GM19351 (cell line): ENCODE measurements at regions not wholly inside any gene's neighbourhood (a gene's known extent, or its start where the extent isn't known, plus 50 kb on each side); places are given as distances from the start of the nearest gene placed in this dataset.
"Not testable (repeated sequence)": the region's sequence is repeated elsewhere in the genome, so short reads cannot be mapped to it uniquely, and the experiment has no call there.

ENCODE experiments used
- ATAC-seq: cut with Tn5 transposase; IDR thresholded peaks from one replicate; pipeline ENCODE4 v1.9.1; 2021; ENCODE audit warnings: mild to moderate bottlenecking, moderate library complexity; ENCODE audit not compliant: unreplicated experiment

DNA sequence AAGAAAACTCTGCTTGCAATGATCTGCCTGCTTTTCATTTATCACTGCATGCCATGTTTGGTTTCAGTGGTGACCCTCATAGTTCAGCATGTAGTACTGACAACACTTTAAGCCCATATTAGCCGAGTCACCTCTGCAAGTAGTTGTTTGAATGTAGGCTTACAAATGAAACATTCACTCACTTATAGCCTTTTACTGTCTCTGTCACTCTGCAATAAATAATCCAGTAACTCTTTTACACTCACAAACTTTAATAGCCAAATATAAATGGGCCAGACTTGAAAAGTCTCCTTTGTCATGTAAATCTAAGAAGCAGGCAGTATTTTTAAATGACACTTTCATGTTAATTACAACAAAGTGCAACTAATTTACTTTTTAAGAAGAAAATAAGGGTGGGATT lies 1460.0 kb upstream of the ADGRB3 start:
- no peak for ATAC-seq

DNA sequence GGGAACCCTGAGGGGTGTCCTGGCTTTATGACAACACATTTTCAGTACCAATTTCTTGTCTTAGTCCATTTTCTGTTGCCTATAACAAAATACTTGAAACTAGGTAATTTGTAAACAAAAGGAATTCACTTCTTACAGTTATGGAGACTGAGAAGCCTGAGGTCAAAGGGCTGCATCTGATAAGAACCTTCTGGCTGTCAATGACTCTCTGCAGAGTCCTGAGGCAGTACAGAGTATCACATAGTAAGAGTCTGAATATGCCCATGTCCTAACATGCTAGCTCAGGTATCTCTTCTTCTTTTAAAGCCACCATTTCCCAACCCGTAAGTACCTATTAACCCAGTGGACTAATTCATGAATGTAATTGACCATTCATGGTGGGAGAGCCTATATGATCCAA lies 1458.6 kb upstream of the EYS start:
- ATAC-seq: no peak

GRCh38 chr6:67160820-67161219 lies 1453.8 kb upstream of the EYS start:
- ATAC-seq: no peak

DNA sequence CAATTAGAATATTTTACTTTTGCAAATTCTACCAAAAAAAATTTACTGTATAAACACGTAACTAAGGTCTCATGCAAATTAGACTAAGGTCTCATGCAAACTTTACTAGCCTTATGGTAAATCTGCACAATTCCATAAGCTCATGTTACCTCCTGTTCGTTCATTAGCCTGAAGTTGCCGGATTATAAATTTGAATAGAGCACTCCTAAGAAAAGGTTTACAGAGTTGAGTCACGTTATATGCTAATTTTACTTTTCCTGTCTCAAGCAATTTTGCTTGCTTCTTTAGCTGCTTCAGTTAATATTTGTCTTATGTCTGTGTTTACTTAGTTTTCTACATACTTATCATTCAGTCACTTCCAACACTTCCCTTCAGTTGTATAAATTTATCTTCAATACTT lies 1434.0 kb upstream of the EYS start:
- ATAC-seq: no peak

DNA sequence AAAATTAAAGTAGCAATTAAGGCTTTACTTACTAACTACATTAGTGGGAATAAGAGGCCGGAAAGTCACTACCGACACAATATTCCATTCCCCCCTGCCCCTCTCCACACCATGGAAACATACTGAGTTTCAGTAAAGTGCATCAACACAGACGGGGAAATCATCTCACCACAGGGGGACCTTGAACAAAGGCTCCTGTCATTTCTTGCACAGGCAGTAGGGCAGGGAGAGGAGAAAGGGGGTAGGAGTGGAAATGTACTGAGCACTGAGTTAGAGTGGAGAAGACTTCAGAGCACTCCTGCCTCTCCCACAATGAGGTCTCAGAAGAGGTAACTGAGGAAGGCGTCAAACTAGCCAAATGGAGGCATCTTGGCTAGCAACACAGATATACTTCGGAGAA lies 1426.9 kb upstream of the EYS start:
- ATAC-seq: no peak

DNA sequence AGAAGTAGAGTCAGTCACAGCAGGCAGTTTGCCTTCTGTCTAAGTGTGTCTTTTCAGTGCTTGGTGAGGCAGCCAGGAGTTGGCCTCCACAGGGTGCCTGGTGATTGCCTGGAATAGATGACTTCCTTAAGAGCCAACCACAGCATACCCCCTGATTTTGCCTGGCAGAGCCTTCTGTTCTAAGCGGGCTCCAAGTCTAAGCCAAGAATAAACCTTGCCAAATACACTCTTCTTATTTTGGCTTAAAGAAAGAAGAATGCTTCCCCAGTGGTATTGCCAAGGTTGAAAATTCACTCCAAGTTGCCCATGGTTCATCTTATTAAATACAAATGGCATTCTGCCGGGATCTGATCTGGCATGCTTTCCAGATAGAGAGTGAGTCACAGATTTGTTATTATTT lies 1424.8 kb upstream of the EYS start:
- no peak for ATAC-seq

- no peak for ATAC-seq
These were observed 1422.8 kb upstream of the EYS start for GRCh38 chr6:67129780-67130179.

DNA sequence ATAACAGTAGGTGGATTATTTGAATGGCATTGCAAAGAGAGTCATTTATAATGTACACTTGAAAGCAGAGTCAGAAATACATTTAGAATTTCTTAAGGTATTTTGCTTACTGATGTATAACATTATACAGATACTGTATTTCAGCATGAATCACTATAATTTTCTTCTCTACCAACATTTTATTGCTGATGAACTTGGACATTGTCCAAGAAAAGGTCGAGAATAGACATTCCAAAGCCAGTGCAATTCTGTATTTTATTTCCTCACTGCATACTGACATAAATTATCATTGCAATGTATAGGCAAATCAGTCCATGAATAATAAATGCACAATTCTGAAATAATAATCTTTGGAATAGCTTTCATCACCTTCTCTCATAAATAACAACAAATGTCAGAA lies 1420.0 kb upstream of the EYS start:
- no peak for ATAC-seq

DNA sequence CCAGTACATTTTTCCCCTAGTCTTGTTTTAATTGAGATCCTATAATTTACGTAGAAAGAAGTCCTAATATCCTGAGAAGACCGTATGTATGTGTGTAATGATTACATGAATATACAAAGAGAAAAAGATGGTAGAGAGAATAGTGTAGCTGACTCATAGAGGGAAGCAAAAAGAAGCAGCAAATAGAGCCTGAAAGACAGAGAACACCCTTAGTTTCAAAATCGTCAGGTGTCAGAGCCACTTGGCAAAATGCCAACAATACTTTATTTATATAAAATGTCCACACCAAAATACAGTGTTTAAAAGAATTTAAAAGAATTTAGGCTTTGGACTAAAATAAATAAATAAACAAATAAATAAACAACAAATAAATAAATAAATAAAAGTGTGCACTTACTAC lies 1414.1 kb upstream of the EYS start:
- ATAC-seq: no peak

- ATAC-seq: no peak
These were observed 1405.1 kb upstream of the EYS start for GRCh38 chr6:67112120-67112519.

DNA sequence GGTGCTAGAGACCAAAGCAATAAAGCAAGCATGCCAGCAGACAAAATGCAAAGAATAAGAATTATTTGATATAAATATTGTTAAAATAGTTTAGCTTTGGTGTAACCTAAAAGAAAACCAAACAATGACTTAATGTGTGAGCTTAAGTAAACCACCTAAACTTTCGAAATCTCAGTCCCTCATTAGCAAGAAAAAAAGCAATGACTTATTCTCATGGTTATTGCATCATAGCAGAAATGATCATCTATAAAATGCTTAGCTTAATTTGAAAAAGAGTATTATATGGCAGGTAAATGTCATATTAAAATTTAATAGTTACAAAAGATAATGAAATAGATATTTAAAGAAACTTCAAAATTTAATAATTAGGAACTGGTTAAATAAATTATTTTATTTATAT lies 1395.7 kb upstream of the EYS start:
- ATAC-seq: no peak

- ATAC-seq: not testable (repeated sequence)
These were observed 1388.7 kb upstream of the EYS start for GRCh38 chr6:67095618-67096226.

DNA sequence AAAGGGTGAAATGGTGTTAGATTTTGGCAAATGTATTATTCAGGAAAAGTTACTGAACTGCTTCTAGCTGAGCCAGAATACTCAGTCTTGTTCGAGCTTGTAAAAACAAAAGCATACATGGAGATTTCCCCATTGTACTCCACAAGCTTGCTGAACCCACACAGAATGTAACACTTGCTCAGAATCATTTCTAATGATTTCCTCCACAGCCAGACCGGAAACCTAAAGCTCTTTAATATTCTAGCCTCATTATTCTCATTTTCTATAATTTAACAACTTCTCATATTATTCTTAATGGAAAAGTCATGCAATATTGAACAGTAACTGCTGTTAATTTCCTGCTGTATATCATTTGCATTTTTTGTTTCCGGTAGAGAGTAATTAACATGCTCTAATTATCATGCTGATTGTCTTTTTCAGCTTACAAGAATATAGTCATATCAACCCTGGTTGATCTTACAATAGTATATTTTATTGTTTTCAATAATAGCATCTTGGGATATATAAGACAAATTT lies 1387.5 kb upstream of the EYS start:
- no peak for ATAC-seq

- ATAC-seq: no peak
These were observed 1366.9 kb upstream of the EYS start for GRCh38 chr6:67073938-67074337.

DNA sequence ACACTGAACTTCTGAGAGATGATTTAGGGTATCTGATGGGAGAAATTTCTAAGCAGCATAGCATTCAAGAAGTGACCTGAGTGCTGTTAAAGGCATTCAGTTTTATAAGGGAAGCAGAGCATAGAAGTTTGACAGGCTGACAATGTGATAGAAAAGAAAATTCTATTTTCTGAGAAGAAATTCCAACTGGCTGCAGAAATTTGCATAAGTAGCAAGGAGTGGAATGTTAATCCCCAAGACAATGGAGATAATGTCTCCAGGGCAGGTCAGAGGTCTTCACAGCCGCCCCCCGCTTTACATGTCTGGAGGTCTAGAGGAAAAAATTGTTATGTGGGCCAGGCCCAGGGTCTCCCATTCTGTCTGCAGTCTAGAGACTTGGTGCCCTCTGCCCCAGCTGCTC lies 1361.8 kb upstream of the EYS start:
- ATAC-seq: no peak

DNA sequence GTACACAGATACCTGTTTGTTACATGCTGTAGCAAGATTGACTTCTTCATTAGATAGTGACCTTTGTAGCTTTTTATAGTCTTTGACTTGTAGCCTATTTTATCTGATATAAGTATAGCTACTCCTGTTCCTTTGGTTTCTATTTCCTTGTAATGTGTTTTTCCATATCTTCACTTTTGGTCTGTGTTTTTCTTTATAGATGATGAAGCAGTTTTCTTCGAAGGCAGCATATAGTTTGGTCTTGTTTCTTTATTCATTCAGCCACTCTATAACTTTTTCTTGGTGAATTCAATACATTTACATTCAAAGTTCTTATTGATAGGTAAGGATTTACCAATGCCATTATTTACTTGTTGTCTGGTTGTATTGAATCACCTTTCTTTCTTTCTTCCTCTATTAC lies 1357.3 kb upstream of the EYS start:
- ATAC-seq: no peak

GRCh38 chr6:67047996-67048395 lies 1341.0 kb upstream of the EYS start:
- no peak for ATAC-seq

DNA sequence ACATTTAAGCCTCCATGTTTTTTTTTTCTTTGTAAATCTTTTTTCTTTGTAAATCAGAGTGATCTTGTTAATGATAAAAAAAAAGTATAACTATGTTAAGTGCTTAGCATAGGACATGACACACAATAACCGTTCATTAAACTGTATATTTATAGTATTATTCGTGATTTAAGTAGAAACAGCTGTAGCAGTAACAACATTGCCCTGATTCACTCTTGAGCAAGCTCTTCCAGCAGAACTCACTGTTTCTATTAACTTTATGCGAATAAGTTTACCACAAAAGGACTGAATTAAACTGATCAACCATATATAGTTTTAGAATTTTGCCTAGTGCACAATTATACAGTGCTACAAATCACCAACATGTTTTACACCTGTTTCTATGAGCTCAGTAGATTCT lies 1338.0 kb upstream of the EYS start:
- ATAC-seq: no peak

DNA sequence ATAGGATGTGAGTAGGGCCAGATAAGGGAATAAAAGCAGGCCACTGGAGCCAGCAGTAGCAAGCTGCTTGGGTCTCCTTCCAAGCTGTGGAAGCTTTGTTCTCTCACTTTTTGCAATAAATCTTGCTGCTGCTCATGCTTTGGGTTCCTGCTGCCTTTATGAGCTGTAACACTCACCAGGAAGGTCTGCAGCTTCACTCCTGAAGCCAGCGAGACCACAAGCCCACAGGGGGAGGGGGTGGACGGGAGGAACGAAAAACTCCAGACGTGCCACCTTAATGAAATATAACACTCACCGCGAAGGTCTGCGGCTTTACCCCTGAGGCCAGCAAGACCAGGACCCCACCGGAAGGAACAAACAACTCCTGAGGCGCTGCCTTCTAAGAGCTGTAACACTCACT lies 1324.4 kb upstream of the EYS start:
- ATAC-seq: no peak

DNA sequence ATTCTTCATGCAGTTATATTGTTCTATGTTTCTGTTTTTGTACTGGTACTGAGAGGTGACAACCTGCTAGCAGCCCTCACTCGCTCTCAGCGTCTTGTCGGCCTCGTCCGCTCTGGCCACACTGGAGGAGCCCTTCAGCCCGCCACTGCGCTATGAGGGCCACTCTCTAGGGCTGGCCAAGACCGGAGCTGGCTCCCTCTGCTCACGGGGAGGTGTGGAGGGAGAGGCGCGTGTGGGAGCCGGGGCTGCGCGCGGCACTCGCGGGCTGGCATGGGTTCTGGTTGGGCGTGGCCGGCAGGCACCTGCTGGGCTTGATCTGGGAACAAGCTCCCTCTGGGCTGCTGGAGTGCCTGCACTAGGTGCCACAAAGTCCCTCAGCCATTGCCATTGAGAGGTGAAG lies 1323.8 kb upstream of the EYS start:
- ATAC-seq: no peak

GRCh38 chr6:67016921-67017460 lies 1310.0 kb upstream of the EYS start:
- ATAC-seq: no peak

DNA sequence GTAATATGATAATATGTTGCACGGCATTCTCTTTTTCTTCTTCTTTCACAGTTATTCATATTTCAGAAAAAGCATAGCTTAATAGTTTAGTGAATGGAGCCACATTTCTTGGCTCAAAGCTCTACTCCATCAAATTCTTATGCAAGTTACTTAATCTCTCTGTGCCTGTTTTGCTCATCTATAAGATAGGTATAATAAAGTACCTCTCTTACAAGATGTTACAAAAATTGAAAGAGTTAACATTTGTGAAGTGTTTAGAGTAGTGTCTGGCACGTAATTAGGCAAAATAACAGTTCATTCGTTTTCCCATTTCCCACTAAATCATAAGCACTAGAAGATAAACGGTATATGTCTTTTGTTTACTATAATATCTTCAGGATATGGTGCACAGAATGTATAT lies 1304.4 kb upstream of the EYS start:
- no peak for ATAC-seq

GRCh38 chr6:67009818-67010217 lies 1302.8 kb upstream of the EYS start:
- no peak for ATAC-seq
